H4 (cell line): ENCODE measurements at regions not wholly inside any gene's neighbourhood (a gene's known extent, or its start where the extent isn't known, plus 50 kb on each side); places are given as distances from the start of the nearest gene placed in this dataset.
"Not testable (repeated sequence)": the region's sequence is repeated elsewhere in the genome, so short reads cannot be mapped to it uniquely, and the experiment has no call there.

Experiments
- DNase-seq: peaks from one replicate; pipeline ENCODE4 v3.0.0-alpha.2; 2015; ENCODE audit warnings: low spot score

- DNase-seq, result no peak
These were observed 408.2 kb upstream of the PITX2 start for GRCh38 chr4:111031001-111031579.

GRCh38 chr4:111031596-111031995, 408.7 kb upstream of the PITX2 start:
- DNase-seq, result no peak

- no peak for DNase-seq
These were observed 414.9 kb upstream of the PITX2 start for GRCh38 chr4:111037591-111038360.

GRCh38 chr4:111040904-111041303, 418.0 kb upstream of the PITX2 start:
- DNase-seq, result no peak

- DNase-seq, result no peak
These were observed 420.4 kb upstream of the PITX2 start for GRCh38 chr4:111043286-111043685.

GRCh38 chr4:111045992-111046391, 423.1 kb upstream of the PITX2 start:
- DNase-seq, result no peak

GRCh38 chr4:111046811-111047210, 423.9 kb upstream of the PITX2 start:
- no peak for DNase-seq

- DNase-seq, result no peak
These were observed 425.4 kb upstream of the PITX2 start for GRCh38 chr4:111048316-111048715.

- peak; percentile 39 for DNase-seq
These were observed 441.6 kb upstream of the PITX2 start for GRCh38 chr4:111064342-111064993.

GRCh38 chr4:111066001-111066400, 443.1 kb upstream of the PITX2 start:
- no peak for DNase-seq

- no peak for DNase-seq
These were observed 443.6 kb upstream of the PITX2 start for GRCh38 chr4:111066447-111066846.

- no peak for DNase-seq
These were observed 444.0 kb upstream of the PITX2 start for GRCh38 chr4:111066887-111067286.

GRCh38 chr4:111068883-111069282, 446.0 kb upstream of the PITX2 start:
- no peak for DNase-seq

GRCh38 chr4:111070390-111070789, 447.5 kb upstream of the PITX2 start:
- no peak for DNase-seq

- DNase-seq, result no peak
These were observed 451.7 kb upstream of the PITX2 start for GRCh38 chr4:111074523-111075114.

GRCh38 chr4:111076299-111076698, 453.4 kb upstream of the PITX2 start:
- not testable (repeated sequence) for DNase-seq

GRCh38 chr4:111108153-111108552, 485.3 kb upstream of the PITX2 start:
- DNase-seq, result no peak

- DNase-seq, result no peak
These were observed 490.7 kb upstream of the PITX2 start for GRCh38 chr4:111113591-111113990.

GRCh38 chr4:111115881-111116280, 493.0 kb upstream of the PITX2 start:
- DNase-seq, result no peak

- DNase-seq, result no peak
These were observed 497.3 kb upstream of the PITX2 start for GRCh38 chr4:111120191-111120590.

- DNase-seq, result no peak
These were observed 503.5 kb upstream of the PITX2 start for GRCh38 chr4:111126340-111126739.

- peak; percentile 31 for DNase-seq
These were observed 505.0 kb upstream of the PITX2 start for GRCh38 chr4:111127841-111128240.

GRCh38 chr4:111128327-111128726, 505.4 kb upstream of the PITX2 start:
- no peak for DNase-seq
